Suprapubic skin (tissue), 3 donors: ENCODE measurements at regions not wholly inside any gene's neighbourhood (a gene's known extent, or its start where the extent isn't known, plus 50 kb on each side); places are given as distances from the start of the nearest gene placed in this dataset.

ENCODE experiments used
- EP300 ChIP-seq: sonication (generic); formaldehyde crosslinking; IDR thresholded peaks from one replicate; pipeline ENCODE4 v1.6.1; 2017; ENCODE audit warnings: antibody characterized with exemption
- POLR2A ChIP-seq, 2 donors: fragments of 450-650 bp; IDR thresholded peaks; one replicate each; pipeline ENCODE4 v1.6.1; 2017; ENCODE audit warnings: antibody characterized with exemption in 2 of 2, mild to moderate bottlenecking in 2 of 2, moderate library complexity in 2 of 2
- TF ChIP-seq, protein P1 (sequence below), 2 donors: fragments of 200-600 bp in 1 of 2; fragments of 450-650 bp in 1 of 2; sonication (generic) in 1 of 2; IDR thresholded peaks; one replicate each; pipeline ENCODE4 v1.5.1; 2016 to 2019; ENCODE audit warnings: antibody characterized with exemption in 2 of 2, mild to moderate bottlenecking in 1 of 2, moderate library complexity in 1 of 2

- TF ChIP-seq POLR2A (IDR thresholded peaks at IDR 0.05), result no peak
- TF ChIP-seq, protein P1, sequence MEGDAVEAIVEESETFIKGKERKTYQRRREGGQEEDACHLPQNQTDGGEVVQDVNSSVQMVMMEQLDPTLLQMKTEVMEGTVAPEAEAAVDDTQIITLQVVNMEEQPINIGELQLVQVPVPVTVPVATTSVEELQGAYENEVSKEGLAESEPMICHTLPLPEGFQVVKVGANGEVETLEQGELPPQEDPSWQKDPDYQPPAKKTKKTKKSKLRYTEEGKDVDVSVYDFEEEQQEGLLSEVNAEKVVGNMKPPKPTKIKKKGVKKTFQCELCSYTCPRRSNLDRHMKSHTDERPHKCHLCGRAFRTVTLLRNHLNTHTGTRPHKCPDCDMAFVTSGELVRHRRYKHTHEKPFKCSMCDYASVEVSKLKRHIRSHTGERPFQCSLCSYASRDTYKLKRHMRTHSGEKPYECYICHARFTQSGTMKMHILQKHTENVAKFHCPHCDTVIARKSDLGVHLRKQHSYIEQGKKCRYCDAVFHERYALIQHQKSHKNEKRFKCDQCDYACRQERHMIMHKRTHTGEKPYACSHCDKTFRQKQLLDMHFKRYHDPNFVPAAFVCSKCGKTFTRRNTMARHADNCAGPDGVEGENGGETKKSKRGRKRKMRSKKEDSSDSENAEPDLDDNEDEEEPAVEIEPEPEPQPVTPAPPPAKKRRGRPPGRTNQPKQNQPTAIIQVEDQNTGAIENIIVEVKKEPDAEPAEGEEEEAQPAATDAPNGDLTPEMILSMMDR (IDR thresholded peaks at IDR 0.05), result no peak
- no peak for TF ChIP-seq EP300
Measured at GRCh38 chr18:67893916-67894315, 377.4 kb upstream of the DSEL start.
